ENCODE measurements at regions not wholly inside any gene's neighbourhood (a gene's known extent, or its start where the extent isn't known, plus 50 kb on each side); places are given as distances from the start of the nearest gene placed in this dataset.

DNA sequence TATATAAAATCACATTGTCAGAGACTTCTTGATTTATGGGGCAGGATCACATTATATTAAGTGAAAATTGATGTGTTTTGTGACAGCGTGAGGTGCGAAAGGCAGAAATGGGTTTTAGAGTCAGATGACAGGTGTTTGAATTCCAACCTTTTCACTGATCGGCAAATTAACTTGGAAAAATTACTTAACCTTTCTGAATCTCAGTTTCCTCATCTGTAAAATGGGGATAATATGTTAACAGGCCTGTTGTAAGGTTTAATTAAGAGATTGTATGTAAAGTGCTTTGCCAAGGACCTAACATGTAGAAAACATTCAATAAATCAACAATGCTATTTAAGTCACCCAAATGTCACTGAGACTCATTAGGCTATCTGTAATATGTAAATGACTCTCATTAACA lies 221.2 kb upstream of the LYZL1 start:
- Mint-ChIP-seq H3K4me3 (no peak overlapping the region), H3K9me3 (no peaks in the 10 kb centered on the region), H3K4me1 (peaks cover 29% of the 10 kb centered on the region), H3K27me3 (ENCODE audit: insufficient read depth, low read depth, poor library complexity) (peaks cover 4% of the 10 kb centered on the region), H3K27ac (no peak overlapping the region), H3K36me3 (ENCODE audit: low read depth) (no peaks in the 10 kb centered on the region)
- DNase-seq (ENCODE audit: low spot score) (no peak), ATAC-seq (no peak)
- no peak overlapping the region for H3K4me3 ChIP-seq
- no peaks in the 10 kb centered on the region for H3K36me3 ChIP-seq (ENCODE audit: insufficient read depth)
- H3K9me2 ChIP-seq (ENCODE audit: insufficient read depth) = no peaks in the 10 kb centered on the region
- peaks cover 9% of the 10 kb centered on the region for H3K4me1 ChIP-seq (ENCODE audit: insufficient read depth)
- H3K79me2 ChIP-seq (replicated peaks; ENCODE audit: insufficient read depth) = no peaks in the 10 kb centered on the region
- no peaks in the 10 kb centered on the region for H4K20me1 ChIP-seq (replicated peaks; ENCODE audit: insufficient read depth)
- H2AFZ ChIP-seq = no peak overlapping the region
- TF ChIP-seq EZH2 (IDR thresholded peaks at IDR 0.05; ENCODE audit: low read depth, unreplicated experiment) (no peak), ZNF331 (CRISPR knock-in tag; IDR thresholded peaks at IDR 0.05; ENCODE audit: low read depth) (no peak), REST (IDR thresholded peaks at IDR 0.05; ENCODE audit: unreplicated experiment) (no peak), ZNF114 (CRISPR knock-in tag; IDR thresholded peaks at IDR 0.05) (no peak), POLR2AphosphoS5 (IDR thresholded peaks at IDR 0.05; ENCODE audit: low read depth) (no peak), STAT1 (IDR thresholded peaks at IDR 0.05; ENCODE audit: unreplicated experiment) (no peak), CTCF (conservative IDR thresholded peaks at IDR 0.05; ENCODE audit: low read depth in 2 of 2) (no peak), CREB1 (CRISPR knock-in tag; IDR thresholded peaks at IDR 0.05; ENCODE audit: low read depth) (no peak)
- TF ChIP-seq, protein P1, sequence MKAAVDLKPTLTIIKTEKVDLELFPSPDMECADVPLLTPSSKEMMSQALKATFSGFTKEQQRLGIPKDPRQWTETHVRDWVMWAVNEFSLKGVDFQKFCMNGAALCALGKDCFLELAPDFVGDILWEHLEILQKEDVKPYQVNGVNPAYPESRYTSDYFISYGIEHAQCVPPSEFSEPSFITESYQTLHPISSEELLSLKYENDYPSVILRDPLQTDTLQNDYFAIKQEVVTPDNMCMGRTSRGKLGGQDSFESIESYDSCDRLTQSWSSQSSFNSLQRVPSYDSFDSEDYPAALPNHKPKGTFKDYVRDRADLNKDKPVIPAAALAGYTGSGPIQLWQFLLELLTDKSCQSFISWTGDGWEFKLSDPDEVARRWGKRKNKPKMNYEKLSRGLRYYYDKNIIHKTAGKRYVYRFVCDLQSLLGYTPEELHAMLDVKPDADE (IDR thresholded peaks at IDR 0.05) = no peak
- TF ChIP-seq, protein P2, sequence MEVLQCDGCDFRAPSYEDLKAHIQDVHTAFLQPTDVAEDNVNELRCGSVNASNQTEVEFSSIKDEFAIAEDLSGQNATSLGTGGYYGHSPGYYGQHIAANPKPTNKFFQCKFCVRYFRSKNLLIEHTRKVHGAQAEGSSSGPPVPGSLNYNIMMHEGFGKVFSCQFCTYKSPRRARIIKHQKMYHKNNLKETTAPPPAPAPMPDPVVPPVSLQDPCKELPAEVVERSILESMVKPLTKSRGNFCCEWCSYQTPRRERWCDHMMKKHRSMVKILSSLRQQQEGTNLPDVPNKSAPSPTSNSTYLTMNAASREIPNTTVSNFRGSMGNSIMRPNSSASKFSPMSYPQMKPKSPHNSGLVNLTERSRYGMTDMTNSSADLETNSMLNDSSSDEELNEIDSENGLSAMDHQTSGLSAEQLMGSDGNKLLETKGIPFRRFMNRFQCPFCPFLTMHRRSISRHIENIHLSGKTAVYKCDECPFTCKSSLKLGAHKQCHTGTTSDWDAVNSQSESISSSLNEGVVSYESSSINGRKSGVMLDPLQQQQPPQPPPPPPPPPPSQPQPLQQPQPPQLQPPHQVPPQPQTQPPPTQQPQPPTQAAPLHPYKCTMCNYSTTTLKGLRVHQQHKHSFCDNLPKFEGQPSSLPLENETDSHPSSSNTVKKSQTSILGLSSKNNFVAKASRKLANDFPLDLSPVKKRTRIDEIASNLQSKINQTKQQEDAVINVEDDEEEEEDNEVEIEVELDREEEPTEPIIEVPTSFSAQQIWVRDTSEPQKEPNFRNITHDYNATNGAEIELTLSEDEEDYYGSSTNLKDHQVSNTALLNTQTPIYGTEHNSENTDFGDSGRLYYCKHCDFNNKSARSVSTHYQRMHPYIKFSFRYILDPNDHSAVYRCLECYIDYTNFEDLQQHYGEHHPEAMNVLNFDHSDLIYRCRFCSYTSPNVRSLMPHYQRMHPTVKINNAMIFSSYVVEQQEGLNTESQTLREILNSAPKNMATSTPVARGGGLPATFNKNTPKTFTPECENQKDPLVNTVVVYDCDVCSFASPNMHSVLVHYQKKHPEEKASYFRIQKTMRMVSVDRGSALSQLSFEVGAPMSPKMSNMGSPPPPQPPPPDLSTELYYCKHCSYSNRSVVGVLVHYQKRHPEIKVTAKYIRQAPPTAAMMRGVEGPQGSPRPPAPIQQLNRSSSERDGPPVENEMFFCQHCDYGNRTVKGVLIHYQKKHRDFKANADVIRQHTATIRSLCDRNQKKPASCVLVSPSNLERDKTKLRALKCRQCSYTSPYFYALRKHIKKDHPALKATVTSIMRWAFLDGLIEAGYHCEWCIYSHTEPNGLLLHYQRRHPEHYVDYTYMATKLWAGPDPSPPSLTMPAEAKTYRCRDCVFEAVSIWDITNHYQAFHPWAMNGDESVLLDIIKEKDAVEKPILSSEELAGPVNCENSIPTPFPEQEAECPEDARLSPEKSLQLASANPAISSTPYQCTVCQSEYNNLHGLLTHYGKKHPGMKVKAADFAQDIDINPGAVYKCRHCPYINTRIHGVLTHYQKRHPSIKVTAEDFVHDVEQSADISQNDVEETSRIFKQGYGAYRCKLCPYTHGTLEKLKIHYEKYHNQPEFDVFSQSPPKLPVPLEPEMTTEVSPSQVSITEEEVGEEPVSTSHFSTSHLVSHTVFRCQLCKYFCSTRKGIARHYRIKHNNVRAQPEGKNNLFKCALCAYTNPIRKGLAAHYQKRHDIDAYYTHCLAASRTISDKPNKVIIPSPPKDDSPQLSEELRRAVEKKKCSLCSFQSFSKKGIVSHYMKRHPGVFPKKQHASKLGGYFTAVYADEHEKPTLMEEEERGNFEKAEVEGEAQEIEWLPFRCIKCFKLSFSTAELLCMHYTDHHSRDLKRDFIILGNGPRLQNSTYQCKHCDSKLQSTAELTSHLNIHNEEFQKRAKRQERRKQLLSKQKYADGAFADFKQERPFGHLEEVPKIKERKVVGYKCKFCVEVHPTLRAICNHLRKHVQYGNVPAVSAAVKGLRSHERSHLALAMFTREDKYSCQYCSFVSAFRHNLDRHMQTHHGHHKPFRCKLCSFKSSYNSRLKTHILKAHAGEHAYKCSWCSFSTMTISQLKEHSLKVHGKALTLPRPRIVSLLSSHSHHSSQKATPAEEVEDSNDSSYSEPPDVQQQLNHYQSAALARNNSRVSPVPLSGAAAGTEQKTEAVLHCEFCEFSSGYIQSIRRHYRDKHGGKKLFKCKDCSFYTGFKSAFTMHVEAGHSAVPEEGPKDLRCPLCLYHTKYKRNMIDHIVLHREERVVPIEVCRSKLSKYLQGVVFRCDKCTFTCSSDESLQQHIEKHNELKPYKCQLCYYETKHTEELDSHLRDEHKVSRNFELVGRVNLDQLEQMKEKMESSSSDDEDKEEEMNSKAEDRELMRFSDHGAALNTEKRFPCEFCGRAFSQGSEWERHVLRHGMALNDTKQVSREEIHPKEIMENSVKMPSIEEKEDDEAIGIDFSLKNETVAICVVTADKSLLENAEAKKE (CRISPR knock-in tag; IDR thresholded peaks at IDR 0.05) = no peak
- H3F3A ChIP-seq (replicated peaks; ENCODE audit: low read depth) = no peaks in the 10 kb centered on the region
- no peak overlapping the region for H3K4me2 ChIP-seq
- no peak overlapping the region for H3K27ac ChIP-seq (ENCODE audit: low read depth)
- no peaks in the 10 kb centered on the region for H3K27me3 ChIP-seq (ENCODE audit: insufficient read depth)

Data from GM23338 (cell line).